NT2/D1 (cell line): ENCODE measurements at regions not wholly inside any gene's neighbourhood (a gene's known extent, or its start where the extent isn't known, plus 50 kb on each side); places are given as distances from the start of the nearest gene placed in this dataset.

Experiments
- DNase-seq: peaks from one replicate; pipeline ENCODE4 v3.0.0-alpha.2; 2011; ENCODE audit warnings: low read depth, low spot score
- H3K27me3 ChIP-seq: 2 replicates; pipeline ENCODE4 v1.6.0; 2011; ENCODE audit warnings: mild to moderate bottlenecking; ENCODE audit not compliant: insufficient read length, insufficient read depth
- H3K36me3 ChIP-seq: 2 replicates; pipeline ENCODE4 v1.6.1; 2011; ENCODE audit warnings: mild to moderate bottlenecking, low read length, mixed read lengths; ENCODE audit not compliant: insufficient read depth, insufficient read length
- H3K4me1 ChIP-seq: 2 replicates; pipeline ENCODE4 v1.5.1; 2011; ENCODE audit not compliant: insufficient read depth, insufficient read length
- H3K4me3 ChIP-seq: 2 replicates; pipeline ENCODE4 v1.5.1; 2011; ENCODE audit warnings: low read depth; ENCODE audit not compliant: insufficient read length
- H3K9ac ChIP-seq: 2 replicates; pipeline ENCODE4 v1.6.0; 2011; ENCODE audit warnings: low read depth; ENCODE audit not compliant: insufficient read length
- H3K9me3 ChIP-seq: 2 replicates; pipeline ENCODE4 v1.5.1; 2011; ENCODE audit warnings: mild to moderate bottlenecking, low read length; ENCODE audit not compliant: insufficient read depth
- SUZ12 ChIP-seq: IDR thresholded peaks from 2 replicates; pipeline ENCODE4 v1.6.1; 2011; ENCODE audit not compliant: insufficient read length, insufficient read depth; ENCODE audit errors: extremely low read depth
- YY1 ChIP-seq: IDR thresholded peaks from 2 replicates; pipeline ENCODE4 v1.6.1; 2011; ENCODE audit not compliant: insufficient read length, insufficient read depth
- ZNF274 ChIP-seq: IDR thresholded peaks from 2 replicates; pipeline ENCODE4 v1.6.1; 2011; ENCODE audit warnings: mild to moderate bottlenecking, low read depth, low read length

DNA sequence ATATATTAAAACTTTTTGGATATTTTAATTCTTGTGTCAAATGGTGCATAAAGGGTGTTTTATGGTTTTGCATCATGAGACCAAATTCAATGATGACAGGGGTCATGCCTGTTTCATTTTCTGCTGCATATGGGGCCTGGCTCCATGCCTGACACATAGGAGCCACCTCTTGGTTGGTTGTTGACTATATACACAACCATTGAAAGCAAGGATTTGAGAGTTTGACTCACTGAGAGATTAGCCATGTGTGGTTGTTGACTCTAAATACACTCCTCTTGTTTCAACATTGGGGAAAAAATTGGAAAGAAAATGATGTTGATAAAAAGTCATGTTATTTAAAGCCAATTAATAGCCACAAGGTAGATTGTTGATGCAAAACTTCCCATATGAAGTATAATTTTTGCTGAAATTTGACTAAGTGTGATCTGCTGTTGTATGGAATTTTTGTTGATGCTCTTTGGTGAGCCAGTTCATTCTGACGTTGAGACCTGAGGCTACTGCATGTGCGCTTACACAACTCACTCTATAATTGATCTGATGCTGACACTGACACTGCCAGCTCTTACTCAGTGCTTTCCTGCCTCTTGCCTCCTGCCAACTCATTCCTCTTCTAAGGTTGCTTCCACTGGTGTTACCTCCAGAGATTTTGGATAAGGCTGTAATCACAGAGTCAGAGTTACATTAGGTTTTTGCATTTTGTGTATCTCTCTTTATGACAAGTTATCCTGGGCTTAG is 446.2 kb upstream of the SLC14A2 start:
- H3K27me3 ChIP-seq = no peaks in the 10 kb centered on the region

DNA sequence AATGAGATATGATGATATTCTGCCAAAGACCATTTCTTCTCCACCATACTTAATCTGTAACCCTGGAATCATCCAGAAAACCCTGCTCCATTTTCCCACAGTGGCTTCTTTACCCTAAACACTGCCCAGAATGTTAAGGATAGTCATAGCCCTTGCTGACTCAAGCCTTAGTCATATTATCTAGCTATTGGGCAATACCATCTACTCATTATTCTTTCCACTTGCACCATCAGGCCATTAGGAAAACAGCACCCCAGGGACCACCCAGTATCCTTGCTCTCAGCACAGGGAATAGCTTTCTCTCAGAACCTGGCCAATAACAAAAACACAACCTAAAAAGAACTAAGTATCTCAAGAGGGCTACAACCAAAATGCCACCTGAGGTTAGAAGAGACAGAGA is 445.7 kb upstream of the SLC14A2 start:
- no peak for TF ChIP-seq SUZ12
- TF ChIP-seq YY1 = no peak
- Histone ChIP-seq H3K4me1 (no peaks in the 10 kb centered on the region), H3K4me3 (no peak overlapping the region), H3K36me3 (no peaks in the 10 kb centered on the region), H3K9me3 (no peaks in the 10 kb centered on the region), H3K9ac (no peak overlapping the region), H3K27me3 (no peaks in the 10 kb centered on the region)
- no peak for DNase-seq

More for the DNA sequence above, 446.2 kb upstream of the SLC14A2 start:
- DNase-seq = no peak
- H3K9me3 ChIP-seq = no peaks in the 10 kb centered on the region
- H3K4me3 ChIP-seq = no peak overlapping the region
- TF ChIP-seq SUZ12 (no peak), ZNF274 (no peak), YY1 (no peak)
- H3K36me3 ChIP-seq = no peaks in the 10 kb centered on the region
- no peak overlapping the region for H3K9ac ChIP-seq
- no peaks in the 10 kb centered on the region for H3K4me1 ChIP-seq

DNA sequence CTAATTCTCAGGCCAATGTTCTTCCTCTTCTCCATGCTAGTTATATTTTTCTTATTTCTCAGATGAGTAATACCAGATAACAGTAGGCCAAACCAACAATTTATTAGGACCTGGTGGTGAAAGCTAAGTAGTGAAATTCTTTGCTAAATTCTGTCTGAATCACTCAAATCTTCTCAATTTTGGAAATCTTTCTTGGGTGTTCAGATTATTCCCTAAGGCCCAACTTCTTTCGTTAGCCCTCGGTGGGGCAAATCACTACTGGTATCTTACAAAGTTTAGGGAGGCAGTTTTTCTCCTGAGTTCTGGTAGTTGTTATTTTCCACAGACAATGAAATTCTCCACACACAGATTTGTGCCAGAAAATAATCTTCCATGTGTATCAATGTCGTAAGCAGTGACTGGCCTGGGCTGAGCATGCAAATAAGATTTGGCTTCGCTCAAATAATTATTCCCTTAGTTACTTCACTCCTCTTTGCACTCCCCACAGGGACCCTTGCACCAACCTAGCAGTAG is 443.5 kb upstream of the SLC14A2 start:
- Histone ChIP-seq H3K9ac (no peak overlapping the region), H3K9me3 (no peaks in the 10 kb centered on the region), H3K27me3 (no peaks in the 10 kb centered on the region), H3K4me3 (no peak overlapping the region), H3K4me1 (no peaks in the 10 kb centered on the region), H3K36me3 (no peaks in the 10 kb centered on the region)
- DNase-seq = no peak
- TF ChIP-seq ZNF274 = no peak

DNA sequence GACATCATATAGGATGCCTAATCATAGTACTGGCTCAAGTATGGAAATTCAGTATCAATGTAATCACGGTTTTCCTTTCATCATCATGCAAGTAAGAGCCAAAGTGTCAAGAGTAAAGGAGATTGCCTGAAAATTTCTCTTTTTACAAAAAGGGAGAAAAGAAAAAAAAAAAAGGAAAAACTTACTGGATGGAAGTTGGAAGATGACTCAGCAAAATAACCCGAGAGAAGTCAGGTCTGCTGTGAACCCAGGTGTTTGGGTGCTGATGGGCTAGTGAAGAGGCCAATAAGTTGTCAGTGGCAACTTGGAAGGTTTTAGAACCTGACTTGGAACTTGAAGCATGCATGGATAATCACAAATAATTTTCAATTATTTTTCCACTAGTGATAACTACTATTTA is 441.9 kb upstream of the SLC14A2 start:
- no peaks in the 10 kb centered on the region for H3K36me3 ChIP-seq
- TF ChIP-seq ZNF274 (no peak), SUZ12 (no peak), YY1 (no peak)
- no peaks in the 10 kb centered on the region for H3K27me3 ChIP-seq
- no peaks in the 10 kb centered on the region for H3K9me3 ChIP-seq
- no peak for DNase-seq
- no peak overlapping the region for H3K4me3 ChIP-seq
- no peak overlapping the region for H3K9ac ChIP-seq
- H3K4me1 ChIP-seq = no peaks in the 10 kb centered on the region

DNA sequence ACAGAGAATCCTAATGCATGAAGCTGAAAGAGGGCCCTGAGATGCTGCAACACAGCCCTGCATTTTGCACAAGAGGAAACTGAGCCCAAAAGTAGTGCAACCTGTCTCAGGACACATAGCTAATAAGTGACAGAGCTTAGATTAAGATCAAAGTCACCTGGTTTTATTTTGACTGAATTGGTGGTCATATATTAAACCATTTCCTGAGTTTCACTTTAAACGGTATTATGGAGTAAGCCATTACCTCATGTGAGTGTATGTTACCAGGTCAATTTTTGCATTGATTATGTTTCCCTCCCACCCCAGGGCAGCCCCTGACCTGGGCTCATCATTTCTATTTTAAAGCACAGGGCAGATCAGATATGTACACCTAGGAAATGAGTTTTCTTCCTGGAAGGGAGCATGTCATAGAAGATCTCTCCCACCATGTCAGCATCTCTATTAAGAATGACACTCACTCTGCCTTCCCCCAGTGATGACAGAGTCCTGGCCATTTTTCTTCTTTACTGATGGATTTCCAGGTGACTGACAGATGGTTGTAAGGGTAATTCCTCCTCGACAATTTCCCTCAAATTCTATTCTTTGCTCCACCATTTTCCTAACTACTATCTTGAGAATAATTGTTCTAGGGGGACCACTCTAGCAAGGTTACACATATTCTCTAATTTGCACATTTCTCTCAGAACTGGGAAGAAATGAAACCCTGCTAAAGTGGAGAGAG is 441.3 kb upstream of the SLC14A2 start:
- no peaks in the 10 kb centered on the region for H3K4me1 ChIP-seq
- no peak for DNase-seq
- no peaks in the 10 kb centered on the region for H3K27me3 ChIP-seq
- no peak overlapping the region for H3K4me3 ChIP-seq
- no peak overlapping the region for H3K9ac ChIP-seq
- TF ChIP-seq SUZ12 (no peak), ZNF274 (no peak), YY1 (no peak)
- H3K9me3 ChIP-seq = no peaks in the 10 kb centered on the region
- no peaks in the 10 kb centered on the region for H3K36me3 ChIP-seq

DNA sequence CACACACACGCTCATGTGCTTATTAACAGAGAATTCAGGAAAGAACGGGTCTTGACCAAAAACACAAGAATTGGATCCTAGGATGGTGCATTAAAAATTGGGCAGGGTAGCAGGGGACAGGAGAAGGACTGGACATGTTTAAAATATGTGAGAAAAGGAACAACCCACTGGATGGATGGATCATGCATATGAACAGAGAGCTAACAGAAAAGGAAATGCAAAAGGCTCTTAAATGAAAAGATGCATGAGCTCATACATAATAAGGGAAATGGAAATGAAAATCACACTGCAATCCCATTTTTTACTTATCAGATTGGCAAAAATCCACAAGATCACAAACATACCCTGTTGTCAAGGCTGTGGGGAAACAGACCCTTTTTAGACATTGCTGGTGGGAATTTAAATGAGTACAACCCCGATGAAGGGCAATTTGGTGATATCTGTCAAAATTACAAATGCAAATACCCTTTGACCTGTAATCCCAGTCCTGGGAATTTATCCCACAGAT is 440.6 kb upstream of the SLC14A2 start:
- H3K9me3 ChIP-seq = no peaks in the 10 kb centered on the region
- no peaks in the 10 kb centered on the region for H3K4me1 ChIP-seq
- no peaks in the 10 kb centered on the region for H3K36me3 ChIP-seq
- no peak overlapping the region for H3K9ac ChIP-seq
- no peak for DNase-seq
- no peak overlapping the region for H3K4me3 ChIP-seq
- H3K27me3 ChIP-seq = no peaks in the 10 kb centered on the region
- TF ChIP-seq ZNF274 (no peak), SUZ12 (no peak), YY1 (no peak)

DNA sequence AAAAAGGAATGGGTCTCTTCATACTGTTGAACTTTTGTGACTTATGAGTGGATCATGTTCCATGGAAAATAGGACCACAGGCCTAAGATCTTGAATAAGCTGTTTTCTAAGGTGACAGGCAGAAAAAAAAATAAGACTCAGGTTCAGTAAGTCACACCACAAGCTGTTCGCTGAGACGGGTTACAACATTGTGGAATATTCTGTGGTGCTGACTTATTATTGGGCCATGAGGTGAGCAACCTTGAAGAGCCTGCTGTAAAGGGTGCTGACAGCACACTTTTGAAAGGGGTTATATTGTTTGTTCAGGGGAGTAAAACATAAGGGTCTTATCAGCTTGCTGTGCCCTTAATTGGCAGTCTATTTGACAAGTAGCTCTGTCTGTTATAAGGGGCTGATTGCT is 439.8 kb upstream of the SLC14A2 start:
- Histone ChIP-seq H3K36me3 (no peaks in the 10 kb centered on the region), H3K9me3 (no peaks in the 10 kb centered on the region), H3K4me1 (no peaks in the 10 kb centered on the region), H3K4me3 (no peak overlapping the region), H3K27me3 (no peaks in the 10 kb centered on the region), H3K9ac (no peak overlapping the region)
- no peak for TF ChIP-seq ZNF274
- no peak for DNase-seq
